Gastrocnemius medialis (tissue), 4 donors: ENCODE measurements at regions not wholly inside any gene's neighbourhood (a gene's known extent, or its start where the extent isn't known, plus 50 kb on each side); places are given as distances from the start of the nearest gene placed in this dataset.
"Not testable (repeated sequence)": the region's sequence is repeated elsewhere in the genome, so short reads cannot be mapped to it uniquely, and the experiment has no call there.

ENCODE experiments used
- ATAC-seq, 2 donors: fragments of 150-250 bp; one replicate each; pipeline ENCODE4 v1.9.1; 2016
- DNase-seq, 2 donors: peaks; one replicate each; pipeline ENCODE4 v3.0.0-alpha.2; 2019
- H3K27ac ChIP-seq, 4 donors: fragments of 200-600 bp; sonication (generic); 1 replicate in 1 of 4; 2 replicates in 3 of 4; pipeline ENCODE4 v1.5.1; 2016 to 2018; ENCODE audit warnings: mild to moderate bottlenecking in 2 of 4, moderate library complexity in 1 of 4
- H3K27me3 ChIP-seq, 3 donors: fragments of 200-600 bp; sonication (generic) in 2 of 3; 1 replicate in 1 of 3; 2 replicates in 2 of 3; pipeline versions ENCODE4 v1.5.1 to v1.6.0; 2016 to 2019; ENCODE audit warnings: mild to moderate bottlenecking in 1 of 3, moderate library complexity in 1 of 3
- H3K36me3 ChIP-seq, 2 donors: fragments of 200-600 bp; sonication (generic) in 1 of 2; one replicate each; pipeline ENCODE4 v1.5.1; 2017 to 2018
- H3K4me1 ChIP-seq, 2 donors: fragments of 200-600 bp; sonication (generic) in 1 of 2; one replicate each; pipeline ENCODE4 v1.5.1; 2016 to 2017; ENCODE audit warnings: mild to moderate bottlenecking in 2 of 2
- H3K4me3 ChIP-seq, 4 donors: fragments of 200-600 bp; sonication (generic) in 3 of 4; 1 replicate in 1 of 4; 2 replicates in 3 of 4; pipeline ENCODE4 v1.5.1; 2016 to 2019; ENCODE audit warnings: mild to moderate bottlenecking in 2 of 4
- H3K9me3 ChIP-seq, 3 donors: fragments of 200-600 bp; sonication (generic) in 2 of 3; 1 replicate in 1 of 3; 2 replicates in 2 of 3; pipeline ENCODE4 v1.5.1; 2016 to 2019
- POLR2A ChIP-seq, 2 donors: fragments of 450-650 bp; IDR thresholded peaks; one replicate each; pipeline ENCODE4 v1.6.1; 2017; ENCODE audit warnings: antibody characterized with exemption in 2 of 2, mild to moderate bottlenecking in 2 of 2, moderate library complexity in 2 of 2
- in situ Hi-C, 4 donors: fragments of 200-750 bp; cut with MboI; loops; one replicate each; pipeline versions ENCODE4 v1.15.0 to v1.8.0; 2017; ENCODE audit warnings: low sequenced_read_pairs in 4 of 4
- intact Hi-C: fragments of 100-400 bp; cut with DNase I; formaldehyde crosslinking; loops from one replicate; pipeline ENCODE4 v1.15.1; 2023; ENCODE audit warnings: low total_unique reads
- TF ChIP-seq, protein P1 (sequence below), 5 experiments: fragments of 450-650 bp in 3 of 5; fragments of 200-600 bp in 2 of 5; sonication (generic) in 2 of 5; IDR thresholded peaks in 4 of 5; conservative IDR thresholded peaks in 1 of 5; 1 replicate in 4 of 5; 2 replicates in 1 of 5; pipeline ENCODE4 v1.5.1; 2016 to 2019; ENCODE audit warnings: antibody characterized with exemption in 5 of 5, mild to moderate bottlenecking in 3 of 5, moderate library complexity in 3 of 5

DNA sequence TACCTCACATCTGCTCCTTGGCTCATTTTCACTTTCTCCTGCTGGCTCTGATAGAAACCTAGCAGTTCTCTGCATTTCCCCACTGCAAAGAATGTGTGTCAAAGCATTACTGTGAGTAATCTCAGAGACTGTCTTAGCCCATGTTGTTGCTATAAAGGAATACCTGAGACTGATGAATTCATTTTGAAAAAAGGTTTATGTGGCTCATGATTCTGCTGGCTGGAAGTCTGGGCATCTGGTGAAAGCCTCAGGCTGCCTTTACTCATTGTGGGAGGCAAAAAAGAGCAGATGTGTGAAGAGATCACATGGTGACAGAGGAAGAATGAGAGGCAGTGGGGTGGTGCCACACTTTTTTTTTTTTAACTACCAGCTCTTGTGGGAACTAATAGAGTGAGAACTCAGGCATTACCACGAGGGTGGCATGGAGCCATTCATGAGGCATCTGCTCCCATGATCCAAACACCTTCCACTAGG lies 191.6 kb upstream of the CTNND2 start:
- Histone ChIP-seq H3K9me3 (no peaks in the 10 kb centered on the region), H3K4me3 (no peak overlapping the region), H3K36me3 (no peaks in the 10 kb centered on the region), H3K4me1 (no peaks in the 10 kb centered on the region), H3K27me3 (no peaks in the 10 kb centered on the region), H3K27ac (no peak overlapping the region)
- intact Hi-C loops: no loop called here
- in situ Hi-C loops: no loop called here
- TF ChIP-seq, protein P1, sequence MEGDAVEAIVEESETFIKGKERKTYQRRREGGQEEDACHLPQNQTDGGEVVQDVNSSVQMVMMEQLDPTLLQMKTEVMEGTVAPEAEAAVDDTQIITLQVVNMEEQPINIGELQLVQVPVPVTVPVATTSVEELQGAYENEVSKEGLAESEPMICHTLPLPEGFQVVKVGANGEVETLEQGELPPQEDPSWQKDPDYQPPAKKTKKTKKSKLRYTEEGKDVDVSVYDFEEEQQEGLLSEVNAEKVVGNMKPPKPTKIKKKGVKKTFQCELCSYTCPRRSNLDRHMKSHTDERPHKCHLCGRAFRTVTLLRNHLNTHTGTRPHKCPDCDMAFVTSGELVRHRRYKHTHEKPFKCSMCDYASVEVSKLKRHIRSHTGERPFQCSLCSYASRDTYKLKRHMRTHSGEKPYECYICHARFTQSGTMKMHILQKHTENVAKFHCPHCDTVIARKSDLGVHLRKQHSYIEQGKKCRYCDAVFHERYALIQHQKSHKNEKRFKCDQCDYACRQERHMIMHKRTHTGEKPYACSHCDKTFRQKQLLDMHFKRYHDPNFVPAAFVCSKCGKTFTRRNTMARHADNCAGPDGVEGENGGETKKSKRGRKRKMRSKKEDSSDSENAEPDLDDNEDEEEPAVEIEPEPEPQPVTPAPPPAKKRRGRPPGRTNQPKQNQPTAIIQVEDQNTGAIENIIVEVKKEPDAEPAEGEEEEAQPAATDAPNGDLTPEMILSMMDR (IDR thresholded peaks at IDR 0.05 in 4 of 5, conservative IDR thresholded peaks at IDR 0.05 in 1 of 5): no peak
- no peak for TF ChIP-seq POLR2A (IDR thresholded peaks at IDR 0.05)
- no peak for ATAC-seq
- no peak for DNase-seq

DNA sequence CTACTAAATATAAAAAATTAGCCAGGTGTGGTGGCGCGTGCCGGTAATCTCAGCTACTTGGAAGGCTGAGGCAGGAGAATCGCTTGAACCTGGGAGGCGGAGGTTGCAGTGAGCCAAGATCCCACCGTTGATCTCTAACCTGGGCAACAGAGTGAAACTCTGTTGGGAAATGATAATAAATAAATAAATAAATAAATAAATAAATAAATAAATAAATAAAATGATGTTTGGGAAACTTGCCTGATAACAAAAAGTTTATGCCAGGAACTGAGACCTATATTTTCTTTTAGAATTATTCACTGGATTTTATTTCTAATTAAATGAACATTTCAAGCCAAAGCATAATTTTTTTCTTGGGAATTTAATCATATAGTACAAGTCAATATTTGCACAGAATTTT lies 189.3 kb upstream of the CTNND2 start:
- Histone ChIP-seq H3K36me3 (no peaks in the 10 kb centered on the region), H3K27me3 (no peaks in the 10 kb centered on the region), H3K9me3 (no peaks in the 10 kb centered on the region), H3K4me3 (no peak overlapping the region), H3K4me1 (no peaks in the 10 kb centered on the region), H3K27ac (no peak overlapping the region)
- TF ChIP-seq, protein P1 (IDR thresholded peaks at IDR 0.05 in 4 of 5, conservative IDR thresholded peaks at IDR 0.05 in 1 of 5): no peak
- TF ChIP-seq POLR2A (IDR thresholded peaks at IDR 0.05): no peak
- DNase-seq (no peak), ATAC-seq (no peak)
- in situ Hi-C loops (no loop called here), intact Hi-C loops (no loop called here)

DNA sequence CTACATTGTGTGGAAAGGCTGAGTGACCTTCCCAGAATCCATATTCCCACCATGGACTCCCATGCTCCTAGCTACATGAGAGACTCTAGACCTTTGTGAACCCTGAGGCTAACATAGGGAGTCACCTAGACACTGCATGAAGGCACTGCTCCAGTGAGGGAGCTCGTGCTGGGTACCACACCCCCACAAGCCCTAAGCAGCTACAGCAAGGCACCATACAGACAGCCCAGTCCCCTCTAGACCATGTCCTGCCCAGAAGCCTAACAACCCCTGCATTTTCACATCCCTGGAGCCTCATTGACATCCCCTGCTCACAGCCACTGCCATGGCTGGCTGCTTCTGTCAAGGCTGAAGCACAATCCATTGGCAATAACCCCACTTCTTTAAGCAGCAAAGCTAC lies 176.5 kb upstream of the CTNND2 start:
- intact Hi-C loops: no loop called here
- Histone ChIP-seq H3K27ac (no peak overlapping the region), H3K4me3 (no peak overlapping the region), H3K9me3 (no peaks in the 10 kb centered on the region), H3K36me3 (no peaks in the 10 kb centered on the region), H3K4me1 (no peaks in the 10 kb centered on the region), H3K27me3 (no peaks in the 10 kb centered on the region)
- DNase-seq (no peak), ATAC-seq (no peak)
- in situ Hi-C loops: no loop called here
- TF ChIP-seq, protein P1 (IDR thresholded peaks at IDR 0.05 in 4 of 5, conservative IDR thresholded peaks at IDR 0.05 in 1 of 5): no peak
- no peak for TF ChIP-seq POLR2A (IDR thresholded peaks at IDR 0.05)

DNA sequence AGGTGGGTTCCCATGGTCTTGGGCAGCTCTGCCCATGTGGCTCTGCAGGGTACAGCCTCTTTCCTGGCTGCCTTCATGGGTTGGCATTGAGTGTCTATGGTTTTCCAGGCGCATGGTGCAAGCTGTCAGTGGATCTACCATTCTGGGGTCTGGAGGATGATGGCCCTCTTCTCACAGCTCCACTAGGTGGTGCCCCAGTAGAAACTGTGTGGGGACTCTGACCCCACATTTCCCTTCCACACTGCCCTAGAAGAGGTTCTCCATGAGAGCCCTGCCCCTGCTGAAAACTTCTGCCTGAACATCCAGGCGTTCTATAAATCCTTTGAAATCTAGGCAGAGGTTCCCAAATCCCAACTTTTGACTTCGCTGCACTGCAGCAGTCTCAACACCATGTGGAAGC lies 174.0 kb upstream of the CTNND2 start:
- intact Hi-C loops, H3K27ac ChIP-seq, H3K36me3 ChIP-seq, in situ Hi-C loops, DNase-seq, ATAC-seq, H3K9me3 ChIP-seq, H3K4me1 ChIP-seq, H3K27me3 ChIP-seq, H3K4me3 ChIP-seq: not testable (repeated sequence)

DNA sequence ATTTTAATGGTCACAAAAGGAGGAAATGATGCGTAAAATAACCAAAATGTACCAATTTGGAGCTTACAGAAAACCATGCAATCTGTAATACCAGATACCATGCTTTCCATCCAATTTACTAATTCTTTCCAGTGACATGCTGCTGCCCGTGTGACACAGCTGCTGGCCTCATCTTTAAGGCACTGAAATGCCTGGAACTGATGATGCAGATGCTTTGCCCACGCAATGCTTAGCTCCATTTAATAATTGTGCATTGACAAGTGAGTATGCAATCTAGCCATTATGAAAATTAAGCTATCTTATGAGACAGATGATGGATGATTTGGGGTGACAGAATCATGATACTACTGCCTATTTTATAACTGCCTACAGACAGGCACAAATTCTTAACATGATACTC lies 169.2 kb upstream of the CTNND2 start:
- no peak for TF ChIP-seq POLR2A (IDR thresholded peaks at IDR 0.05)
- TF ChIP-seq, protein P1 (IDR thresholded peaks at IDR 0.05 in 4 of 5, conservative IDR thresholded peaks at IDR 0.05 in 1 of 5): no peak
- Histone ChIP-seq H3K36me3 (no peaks in the 10 kb centered on the region), H3K4me3 (no peak overlapping the region), H3K4me1 (no peaks in the 10 kb centered on the region), H3K27ac (no peak overlapping the region), H3K9me3 (no peaks in the 10 kb centered on the region), H3K27me3 (no peaks in the 10 kb centered on the region)
- DNase-seq (no peak), ATAC-seq (no peak)
- intact Hi-C loops (no loop called here), in situ Hi-C loops (no loop called here)
